Tibial nerve (tissue), 4 donors: ENCODE measurements at regions not wholly inside any gene's neighbourhood (a gene's known extent, or its start where the extent isn't known, plus 50 kb on each side); places are given as distances from the start of the nearest gene placed in this dataset.

Source experiments
- EP300 ChIP-seq, 2 donors: sonication (generic); formaldehyde crosslinking; IDR thresholded peaks; one replicate each; pipeline ENCODE4 v1.6.1; 2017; ENCODE audit warnings: antibody characterized with exemption in 2 of 2, mild to moderate bottlenecking in 1 of 2
- POLR2A ChIP-seq, 2 donors: fragments of 450-650 bp; IDR thresholded peaks; one replicate each; pipeline ENCODE4 v1.6.1; 2017; ENCODE audit warnings: antibody characterized with exemption in 2 of 2, mild to moderate bottlenecking in 2 of 2, moderate library complexity in 2 of 2
- TF ChIP-seq, protein P1 (sequence below), 5 experiments: fragments of 200-600 bp in 3 of 5; fragments of 450-650 bp in 2 of 5; sonication (generic) in 3 of 5; IDR thresholded peaks; one replicate each; pipeline ENCODE4 v1.5.1; 2016 to 2019; ENCODE audit warnings: antibody characterized with exemption in 5 of 5, mild to moderate bottlenecking in 3 of 5, moderate library complexity in 2 of 5

DNA sequence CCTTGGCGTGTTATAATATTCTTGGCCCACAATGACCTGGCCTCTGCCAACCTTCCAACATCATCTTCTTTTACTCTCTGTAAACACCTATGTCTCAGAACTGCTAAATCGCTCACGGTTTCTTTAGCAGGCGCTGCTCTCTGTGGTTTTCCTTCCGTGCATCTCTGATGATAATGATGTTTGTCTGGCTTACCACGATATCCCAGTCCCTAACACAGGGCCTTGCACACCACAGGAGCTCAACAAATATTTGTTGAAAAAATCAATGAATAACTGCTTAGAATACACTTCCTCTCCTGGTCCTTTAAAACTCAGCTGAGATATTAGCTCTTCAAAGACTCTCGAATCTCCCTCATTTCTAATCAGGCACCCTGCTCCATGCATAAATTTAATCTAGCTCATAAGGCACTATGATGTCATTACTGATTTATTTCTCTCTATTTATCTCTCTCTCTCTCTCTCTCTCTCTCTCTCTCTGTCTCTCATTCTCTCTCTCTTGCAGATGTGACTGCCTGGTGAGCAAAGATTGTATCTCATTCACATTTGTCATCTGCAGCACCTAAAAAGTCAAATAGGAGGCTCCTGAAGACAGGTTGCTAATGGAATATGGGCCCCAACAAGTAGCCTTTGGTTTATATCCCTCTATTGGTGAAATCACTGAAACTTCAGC, 206.4 kb downstream of the NHLRC3 start:
- no peak for TF ChIP-seq EP300 (IDR thresholded peaks at IDR 0.05)
- no peak for TF ChIP-seq POLR2A (IDR thresholded peaks at IDR 0.05)
- TF ChIP-seq, protein P1, sequence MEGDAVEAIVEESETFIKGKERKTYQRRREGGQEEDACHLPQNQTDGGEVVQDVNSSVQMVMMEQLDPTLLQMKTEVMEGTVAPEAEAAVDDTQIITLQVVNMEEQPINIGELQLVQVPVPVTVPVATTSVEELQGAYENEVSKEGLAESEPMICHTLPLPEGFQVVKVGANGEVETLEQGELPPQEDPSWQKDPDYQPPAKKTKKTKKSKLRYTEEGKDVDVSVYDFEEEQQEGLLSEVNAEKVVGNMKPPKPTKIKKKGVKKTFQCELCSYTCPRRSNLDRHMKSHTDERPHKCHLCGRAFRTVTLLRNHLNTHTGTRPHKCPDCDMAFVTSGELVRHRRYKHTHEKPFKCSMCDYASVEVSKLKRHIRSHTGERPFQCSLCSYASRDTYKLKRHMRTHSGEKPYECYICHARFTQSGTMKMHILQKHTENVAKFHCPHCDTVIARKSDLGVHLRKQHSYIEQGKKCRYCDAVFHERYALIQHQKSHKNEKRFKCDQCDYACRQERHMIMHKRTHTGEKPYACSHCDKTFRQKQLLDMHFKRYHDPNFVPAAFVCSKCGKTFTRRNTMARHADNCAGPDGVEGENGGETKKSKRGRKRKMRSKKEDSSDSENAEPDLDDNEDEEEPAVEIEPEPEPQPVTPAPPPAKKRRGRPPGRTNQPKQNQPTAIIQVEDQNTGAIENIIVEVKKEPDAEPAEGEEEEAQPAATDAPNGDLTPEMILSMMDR (IDR thresholded peaks at IDR 0.05), result no peak
